ENCODE measurements at regions not wholly inside any gene's neighbourhood (a gene's known extent, or its start where the extent isn't known, plus 50 kb on each side); places are given as distances from the start of the nearest gene placed in this dataset.

- no peak overlapping the region for H2AK5ac ChIP-seq (ENCODE audit: insufficient read length, low read length)
- H4K20me1 ChIP-seq (ENCODE audit: control insufficient read depth, insufficient read depth, insufficient read length), result no peaks in the 10 kb centered on the region
- no peak overlapping the region for H2BK20ac ChIP-seq (ENCODE audit: low read depth, low read length, poor library complexity, severe bottlenecking)
- H3K27me3 Mint-ChIP-seq (ENCODE audit: low read depth), result peaks cover 99% of the 10 kb centered on the region
- H3K4me2 ChIP-seq (ENCODE audit: insufficient read depth, insufficient read length, low read length), result peak overlapping the region; percentile 47
- peak overlapping the region; percentile 51 to 64; a peak in 3 of 5 replicates for H3K4me3 Mint-ChIP-seq
- H2BK15ac ChIP-seq (ENCODE audit: low read depth, low read length), result no peak overlapping the region
- no peak overlapping the region for H3K27ac ChIP-seq (ENCODE audit: insufficient read length, low read depth, low read length)
- peaks cover 14 to 29% of the 10 kb centered on the region in 2 experiments for H3K4me1 Mint-ChIP-seq
- peak; percentile 54 for DNase-seq
- H4K5ac ChIP-seq (ENCODE audit: insufficient read length, low read depth, low read length), result no peak overlapping the region
- peaks cover 7% of the 10 kb centered on the region; the same call in 1 of the 2 replicates for H3K4me1 ChIP-seq (ENCODE audit: insufficient read depth, low read length)
- no peak overlapping the region for H3K23ac ChIP-seq (ENCODE audit: insufficient read length, low read depth, low read length)
- peaks cover 96% of the 10 kb centered on the region for H3K27me3 ChIP-seq (ENCODE audit: insufficient read depth, low read length)
- H3K4ac ChIP-seq (ENCODE audit: low read depth, low read length), result no peak overlapping the region
- no peak overlapping the region for H3K18ac ChIP-seq (ENCODE audit: insufficient read length, low read depth, low read length)
- no peak overlapping the region for H4K91ac ChIP-seq (ENCODE audit: insufficient read length, low read depth, low read length)
- H2BK12ac ChIP-seq (ENCODE audit: insufficient read length, low read depth, low read length), result no peak overlapping the region
- H3K56ac ChIP-seq (ENCODE audit: insufficient read length, low read depth, low read length), result no peak overlapping the region
- no peaks in the 10 kb centered on the region for H3K79me2 ChIP-seq (ENCODE audit: insufficient read depth, low read length)
- H3K14ac ChIP-seq (ENCODE audit: insufficient read depth, low read length), result no peak overlapping the region
- H3K9ac ChIP-seq (ENCODE audit: extremely low read depth, insufficient read length, low read length), result no peak overlapping the region
- H3K27ac Mint-ChIP-seq, result no peak overlapping the region
- peaks cover 0 to 15% of the 10 kb centered on the region in 2 experiments; a peak in 2 of 5 replicates for H3K9me3 Mint-ChIP-seq
- H3K79me1 ChIP-seq (ENCODE audit: insufficient read depth, low read depth, low read length, poor library complexity, severe bottlenecking), result no peaks in the 10 kb centered on the region
- no CpG with 5 or more reads among the region's 55 CpGs for WGBS (ENCODE audit: extremely low coverage, insufficient read length, low lambda C conversion rate)
- peaks cover 3% of the 10 kb centered on the region for H3K23me2 ChIP-seq (ENCODE audit: insufficient read length, low read depth, low read length, poor library complexity, severe bottlenecking)
- TF ChIP-seq, protein P1, sequence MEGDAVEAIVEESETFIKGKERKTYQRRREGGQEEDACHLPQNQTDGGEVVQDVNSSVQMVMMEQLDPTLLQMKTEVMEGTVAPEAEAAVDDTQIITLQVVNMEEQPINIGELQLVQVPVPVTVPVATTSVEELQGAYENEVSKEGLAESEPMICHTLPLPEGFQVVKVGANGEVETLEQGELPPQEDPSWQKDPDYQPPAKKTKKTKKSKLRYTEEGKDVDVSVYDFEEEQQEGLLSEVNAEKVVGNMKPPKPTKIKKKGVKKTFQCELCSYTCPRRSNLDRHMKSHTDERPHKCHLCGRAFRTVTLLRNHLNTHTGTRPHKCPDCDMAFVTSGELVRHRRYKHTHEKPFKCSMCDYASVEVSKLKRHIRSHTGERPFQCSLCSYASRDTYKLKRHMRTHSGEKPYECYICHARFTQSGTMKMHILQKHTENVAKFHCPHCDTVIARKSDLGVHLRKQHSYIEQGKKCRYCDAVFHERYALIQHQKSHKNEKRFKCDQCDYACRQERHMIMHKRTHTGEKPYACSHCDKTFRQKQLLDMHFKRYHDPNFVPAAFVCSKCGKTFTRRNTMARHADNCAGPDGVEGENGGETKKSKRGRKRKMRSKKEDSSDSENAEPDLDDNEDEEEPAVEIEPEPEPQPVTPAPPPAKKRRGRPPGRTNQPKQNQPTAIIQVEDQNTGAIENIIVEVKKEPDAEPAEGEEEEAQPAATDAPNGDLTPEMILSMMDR (conservative IDR thresholded peaks at IDR 0.05), result no peak
- H2AFZ ChIP-seq (ENCODE audit: low read length), result no peak overlapping the region
- H3K9me3 ChIP-seq (ENCODE audit: control insufficient read depth, low read depth, low read length), result no peaks in the 10 kb centered on the region
- no peak overlapping the region for H4K8ac ChIP-seq (replicated peaks; ENCODE audit: insufficient read length, low read depth, low read length)
- H3T11ph ChIP-seq (ENCODE audit: low read length), result no peak overlapping the region
- no peak overlapping the region for H2BK120ac ChIP-seq (ENCODE audit: low read depth, low read length, poor library complexity, severe bottlenecking)
- H2BK5ac ChIP-seq (ENCODE audit: insufficient read length, low read length), result no peak overlapping the region
- no peaks in the 10 kb centered on the region; a peak in 1 of 7 replicates for H3K36me3 Mint-ChIP-seq (ENCODE audit: insufficient read depth in 1 of 3, low read depth in 3 of 3)
Observed at GRCh38 chr15:89400116-89400781, 65.6 kb upstream of the POLG start.
